HG03097 (cell line): ENCODE measurements at regions not wholly inside any gene's neighbourhood (a gene's known extent, or its start where the extent isn't known, plus 50 kb on each side); places are given as distances from the start of the nearest gene placed in this dataset.

Source experiments
- ATAC-seq: cut with Tn5 transposase; IDR thresholded peaks from one replicate; pipeline ENCODE4 v1.9.1; 2021; ENCODE audit not compliant: unreplicated experiment, low FRiP score

DNA sequence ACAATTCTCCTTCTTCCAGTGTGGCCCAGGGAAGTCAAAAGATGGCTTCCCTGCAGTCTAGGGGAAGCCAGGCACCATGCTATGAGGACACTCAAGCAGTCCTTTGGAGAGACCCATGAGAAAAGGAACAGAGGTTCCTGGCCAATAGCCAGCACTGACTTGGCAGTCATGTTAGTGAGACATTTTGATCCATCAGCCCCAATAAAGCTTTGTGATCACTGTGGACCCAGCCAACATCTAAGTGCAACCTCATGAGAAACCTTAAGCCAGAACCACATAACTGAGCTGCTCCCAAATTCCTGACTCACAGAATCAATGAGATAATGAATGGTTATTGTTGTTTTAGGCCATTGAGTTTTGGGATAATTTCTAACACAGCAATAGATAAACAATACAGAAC lies 51.0 kb upstream of the NAP1L1 start:
- ATAC-seq, result no peak
